ENCODE measurements at regions not wholly inside any gene's neighbourhood (a gene's known extent, or its start where the extent isn't known, plus 50 kb on each side); places are given as distances from the start of the nearest gene placed in this dataset.
A peak's percentile ranks its signal among the peaks of the same experiment; 100 is the strongest.

GRCh38 chr20:22414305-22414742, 170.0 kb downstream of the FOXA2 start:
- Histone ChIP-seq H3K4me3 (no peak overlapping the region), H3K36me3 (replicated peaks in 1 of 2) (no peaks in the 10 kb centered on the region), H3K27ac (no peak overlapping the region), H3K4me1 (replicated peaks in 1 of 2) (no peaks in the 10 kb centered on the region), H3K27me3 (no peaks in the 10 kb centered on the region), H3K9me3 (replicated peaks in 1 of 3) (no peaks in the 10 kb centered on the region)
- intact Hi-C loops (cut with DNase I), result no loop called here
- no peak for DNase-seq
- no peak for TF ChIP-seq CTCF (IDR thresholded peaks at IDR 0.05)
- no peak for TF ChIP-seq POLR2A (IDR thresholded peaks at IDR 0.05)
- 13 to 23% (median 18%) methylated on average over 4 of the region's 4 CpGs for whole genome bisulfite sequencing, 4 donors

GRCh38 chr20:22412977-22413868, 171.1 kb downstream of the FOXA2 start:
- 59 to 73% (median 64%) methylated on average over 14 of the region's 14 CpGs for WGBS, 4 donors
- Histone ChIP-seq H3K36me3 (replicated peaks in 1 of 2) (no peaks in the 10 kb centered on the region), H3K27me3 (no peaks in the 10 kb centered on the region), H3K9me3 (replicated peaks in 1 of 3) (no peaks in the 10 kb centered on the region), H3K27ac (no peak overlapping the region), H3K4me3 (no peak overlapping the region), H3K4me1 (replicated peaks in 1 of 2) (no peaks in the 10 kb centered on the region)
- no peak for TF ChIP-seq POLR2A (IDR thresholded peaks at IDR 0.05)
- TF ChIP-seq CTCF (IDR thresholded peaks at IDR 0.05), result no peak
- DNase-seq, result no peak
- intact Hi-C loops (cut with DNase I), result no loop called here

- no peaks in the 10 kb centered on the region for H3K9me3 ChIP-seq (replicated peaks in 1 of 3)
- H3K36me3 ChIP-seq (replicated peaks in 1 of 2), result no peaks in the 10 kb centered on the region
- intact Hi-C loops (cut with DNase I), result no loop called here
- no peaks in the 10 kb centered on the region for H3K27me3 ChIP-seq
- no peak for TF ChIP-seq CTCF (IDR thresholded peaks at IDR 0.05)
- no peak for TF ChIP-seq POLR2A (IDR thresholded peaks at IDR 0.05)
- no peaks in the 10 kb centered on the region for H3K4me1 ChIP-seq (replicated peaks in 1 of 2)
- WGBS, 4 donors, result 57 to 64% (median 60%) methylated on average over 12 of the region's 12 CpGs
- H3K27ac ChIP-seq, result peak overlapping the region in 1 of 5 donors; percentile 40
- DNase-seq, result peak in 3 of 7 donors; percentile 16 to 29 (median 28)
- H3K4me3 ChIP-seq, result no peak overlapping the region
Observed at GRCh38 chr20:22411627-22412450, 172.5 kb downstream of the FOXA2 start.

GRCh38 chr20:22411286-22411626, 173.1 kb downstream of the FOXA2 start:
- WGBS, 4 donors, result 68 to 91% (median 77%) methylated on average over 1 of the region's 1 CpG
- intact Hi-C loops (cut with DNase I), result no loop called here
- H3K9me3 ChIP-seq (replicated peaks in 1 of 3), result no peaks in the 10 kb centered on the region
- no peak overlapping the region for H3K27ac ChIP-seq
- no peak for TF ChIP-seq CTCF (IDR thresholded peaks at IDR 0.05)
- no peak for TF ChIP-seq POLR2A (IDR thresholded peaks at IDR 0.05)
- no peak overlapping the region for H3K4me3 ChIP-seq
- H3K4me1 ChIP-seq (replicated peaks in 1 of 2), result no peaks in the 10 kb centered on the region
- no peaks in the 10 kb centered on the region for H3K27me3 ChIP-seq
- DNase-seq, result no peak
- no peaks in the 10 kb centered on the region for H3K36me3 ChIP-seq (replicated peaks in 1 of 2)
